Stimulated activated naive CD8-positive, alpha-beta T cell treated with anti-CD3 and anti-CD28 coated beads, Interleukin-15, amount 100 ng/mL, for 72 hours (primary cell): ENCODE measurements at regions not wholly inside any gene's neighbourhood (a gene's known extent, or its start where the extent isn't known, plus 50 kb on each side); places are given as distances from the start of the nearest gene placed in this dataset.

Experiments
- ATAC-seq: fragments of 150-1000 bp; cut with Tn5 transposase; 2 replicates; pipeline ENCODE4 v1.10.0; 2021; ENCODE audit warnings: mild to moderate bottlenecking, moderate library complexity
- DNase-seq, 2 donors: peaks; one replicate each; pipeline ENCODE4 v3.0.0; 2021 to 2022
- H3K27ac Mint-ChIP-seq, 2 donors: one replicate each; pipeline ENCODE4 v1.8.0; 2022; ENCODE audit warnings: mild to moderate bottlenecking in 2 of 2, mixed read lengths in 2 of 2, moderate library complexity in 2 of 2
- H3K27me3 Mint-ChIP-seq: one replicate; pipeline ENCODE4 v1.8.0; 2022; ENCODE audit warnings: mixed read lengths
- H3K4me1 Mint-ChIP-seq: one replicate; pipeline ENCODE4 v1.8.0; 2022; ENCODE audit warnings: mild to moderate bottlenecking, mixed read lengths
- H3K4me3 Mint-ChIP-seq, 2 donors: one replicate each; pipeline ENCODE4 v1.8.0; 2022; ENCODE audit warnings: mild to moderate bottlenecking in 2 of 2, mixed read lengths in 2 of 2, moderate library complexity in 1 of 2
- H3K9me3 Mint-ChIP-seq, 2 donors: one replicate each; pipeline ENCODE4 v1.8.0; 2022; ENCODE audit warnings: mixed read lengths in 2 of 2

DNA sequence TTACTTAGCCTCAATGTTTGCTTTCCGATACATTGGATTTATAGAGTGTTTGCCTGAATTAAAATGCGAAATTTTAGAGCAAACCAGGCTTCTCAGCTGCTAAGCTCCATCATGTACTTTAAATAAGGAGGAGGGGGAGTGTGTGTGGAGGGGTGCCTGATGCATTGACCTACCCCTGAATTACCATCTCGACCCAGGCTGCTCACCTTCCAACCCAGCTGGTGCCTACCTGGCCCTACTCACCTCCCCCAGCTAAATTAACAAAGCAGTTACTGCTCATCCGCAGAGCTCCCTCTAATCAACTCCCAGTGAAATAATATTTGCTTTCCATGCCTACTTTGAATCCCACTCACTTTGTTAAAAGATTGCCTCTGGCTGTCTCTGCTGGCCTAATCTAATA is 544.5 kb downstream of the MAFB start:
- Mint-ChIP-seq H3K4me1 (no peaks in the 10 kb centered on the region), H3K9me3 (no peaks in the 10 kb centered on the region), H3K27me3 (peaks cover 23% of the 10 kb centered on the region), H3K27ac (no peak overlapping the region), H3K4me3 (no peak overlapping the region)
- ATAC-seq (no peak), DNase-seq (no peak)

DNA sequence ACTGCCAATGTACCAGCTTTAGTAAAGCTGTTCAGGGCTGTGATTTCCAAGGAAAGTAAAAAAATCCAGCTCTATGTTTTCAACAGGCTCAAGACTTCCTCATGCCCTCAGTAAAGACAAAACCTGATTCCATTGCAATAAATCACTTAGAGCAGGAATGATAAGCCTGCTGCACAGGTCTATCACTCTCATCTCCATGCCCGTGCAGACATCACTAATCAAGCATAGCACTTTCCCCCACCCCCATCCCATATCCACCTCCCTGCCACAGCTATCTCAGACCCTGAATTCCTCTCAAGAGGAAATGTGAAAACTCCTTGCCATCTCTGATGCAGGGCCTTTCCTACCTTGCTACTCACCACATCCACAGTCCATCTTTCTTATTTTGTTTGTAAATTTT is 554.9 kb downstream of the MAFB start:
- Mint-ChIP-seq H3K9me3 (peaks cover 0 to 4% of the 10 kb centered on the region in 2 donors), H3K27me3 (peaks cover 8% of the 10 kb centered on the region), H3K4me1 (no peaks in the 10 kb centered on the region), H3K4me3 (no peak overlapping the region), H3K27ac (no peak overlapping the region)
- DNase-seq (no peak), ATAC-seq (no peak)

DNA sequence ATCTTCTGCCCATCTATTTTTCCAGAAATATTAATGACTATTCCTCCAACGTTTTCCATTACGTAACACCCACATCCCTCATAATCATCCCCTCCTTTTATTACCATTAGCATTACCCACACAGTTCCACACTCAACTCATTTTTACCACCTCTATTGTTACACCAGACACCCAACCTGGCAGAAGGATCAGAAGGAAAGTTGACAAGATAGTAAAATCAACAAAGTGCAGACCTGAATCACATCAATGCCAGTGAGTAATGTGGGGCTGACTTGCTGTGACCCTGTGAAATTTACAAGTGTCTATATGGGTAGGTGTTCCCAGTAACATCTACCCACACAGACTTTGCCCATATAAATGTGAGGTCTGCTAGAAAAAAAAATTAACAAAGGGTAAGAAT is 568.2 kb downstream of the MAFB start:
- Mint-ChIP-seq H3K4me1 (no peaks in the 10 kb centered on the region), H3K9me3 (no peaks in the 10 kb centered on the region), H3K4me3 (no peak overlapping the region), H3K27me3 (no peaks in the 10 kb centered on the region), H3K27ac (no peak overlapping the region)
- DNase-seq (no peak), ATAC-seq (no peak)

DNA sequence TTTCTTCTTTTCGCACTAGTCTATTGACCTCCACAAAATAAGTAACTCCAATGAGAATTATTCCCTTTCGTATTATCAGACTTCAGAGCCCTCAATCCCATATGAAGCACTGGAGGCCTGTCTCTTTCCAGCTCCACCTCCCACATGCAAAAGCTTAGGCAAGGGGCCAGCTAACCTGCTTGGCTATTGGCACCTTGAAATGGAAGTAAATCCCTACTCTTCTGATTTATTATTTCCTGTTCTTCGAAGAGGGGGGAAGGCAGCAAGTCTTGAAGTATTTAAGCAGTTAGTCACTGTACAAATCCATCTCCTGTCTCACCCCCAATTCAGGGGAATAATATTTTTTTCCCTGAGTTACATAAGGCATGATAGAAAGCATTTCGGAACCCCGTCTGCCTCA is 577.8 kb downstream of the MAFB start:
- Mint-ChIP-seq H3K27me3 (no peaks in the 10 kb centered on the region), H3K9me3 (no peaks in the 10 kb centered on the region), H3K4me3 (no peak overlapping the region), H3K4me1 (no peaks in the 10 kb centered on the region), H3K27ac (no peak overlapping the region)
- ATAC-seq (no peak), DNase-seq (no peak)

DNA sequence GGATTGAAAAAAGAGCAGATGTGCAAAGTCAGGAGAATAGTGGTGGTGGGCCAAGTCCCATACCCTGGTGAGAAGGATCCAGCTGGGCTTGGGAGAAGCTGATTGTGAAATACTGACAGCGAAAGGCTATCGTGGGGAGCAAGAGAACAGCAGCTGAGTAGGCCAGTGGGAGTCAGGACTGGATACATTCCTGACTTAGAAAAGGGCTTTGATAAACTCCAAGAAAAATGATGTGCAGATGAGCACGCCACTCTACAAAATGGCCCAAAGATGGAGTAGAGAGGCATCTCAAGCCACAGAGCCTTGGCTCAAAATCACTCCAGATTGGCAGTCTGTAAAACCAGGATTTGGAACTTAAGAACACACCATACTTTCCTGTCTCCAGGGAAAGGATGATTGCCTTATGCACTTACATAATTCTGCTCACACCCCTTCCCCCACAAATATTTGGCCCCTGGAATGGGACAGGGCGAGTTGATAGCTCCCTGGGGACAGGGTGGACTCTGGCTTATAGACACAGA is 578.7 kb downstream of the MAFB start:
- H3K4me3 Mint-ChIP-seq: no peak overlapping the region
- H3K4me1 Mint-ChIP-seq: no peaks in the 10 kb centered on the region
- no peak for DNase-seq
- ATAC-seq: no peak
- H3K9me3 Mint-ChIP-seq: no peaks in the 10 kb centered on the region
- no peak overlapping the region for H3K27ac Mint-ChIP-seq
- no peaks in the 10 kb centered on the region for H3K27me3 Mint-ChIP-seq

DNA sequence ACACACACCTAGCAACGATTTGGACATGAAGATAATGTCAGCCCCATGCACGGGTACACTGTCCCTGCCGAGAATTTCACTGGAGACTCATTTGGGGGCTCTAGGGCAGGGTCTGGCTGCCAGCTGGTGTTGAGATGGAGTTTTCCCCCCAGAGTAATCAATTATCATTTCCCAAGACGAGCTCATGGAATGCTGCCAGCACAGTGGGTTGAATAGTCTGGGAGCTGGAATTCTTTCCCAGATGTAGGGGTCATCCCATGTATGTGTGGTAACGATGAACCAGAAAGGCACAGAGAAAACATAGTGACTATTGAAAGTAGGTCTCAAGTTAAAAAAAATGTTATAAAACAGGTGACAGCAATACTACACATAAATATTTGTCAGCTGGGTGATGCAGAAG is 579.9 kb downstream of the MAFB start:
- DNase-seq: no peak
- H3K27me3 Mint-ChIP-seq: no peaks in the 10 kb centered on the region
- no peak overlapping the region for H3K27ac Mint-ChIP-seq
- no peak overlapping the region for H3K4me3 Mint-ChIP-seq
- no peaks in the 10 kb centered on the region for H3K4me1 Mint-ChIP-seq
- no peaks in the 10 kb centered on the region for H3K9me3 Mint-ChIP-seq
- ATAC-seq: no peak

DNA sequence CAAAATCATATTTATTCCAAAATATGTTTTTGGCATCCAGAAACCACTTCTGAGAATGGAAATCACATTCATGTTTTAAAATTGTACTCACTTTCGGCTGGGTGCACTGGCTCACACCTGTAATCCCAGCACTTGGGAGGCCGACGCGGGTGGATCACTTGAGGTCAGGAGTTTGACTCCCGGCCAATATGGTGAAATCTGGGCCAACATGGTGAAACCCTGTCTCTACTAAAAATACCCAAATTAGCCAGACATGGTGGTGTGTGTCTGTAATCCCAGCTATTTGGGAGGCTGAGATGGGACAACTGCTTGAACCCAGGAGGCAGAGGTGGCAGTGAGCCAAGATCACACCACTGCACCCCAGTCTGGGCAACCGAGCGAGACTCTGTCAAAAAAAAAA is 580.7 kb downstream of the MAFB start:
- no peak overlapping the region for H3K27ac Mint-ChIP-seq
- no peaks in the 10 kb centered on the region for H3K9me3 Mint-ChIP-seq
- DNase-seq (no peak), ATAC-seq (no peak)
- no peak overlapping the region for H3K4me3 Mint-ChIP-seq
- no peaks in the 10 kb centered on the region for H3K4me1 Mint-ChIP-seq
- H3K27me3 Mint-ChIP-seq: peaks cover 3% of the 10 kb centered on the region

DNA sequence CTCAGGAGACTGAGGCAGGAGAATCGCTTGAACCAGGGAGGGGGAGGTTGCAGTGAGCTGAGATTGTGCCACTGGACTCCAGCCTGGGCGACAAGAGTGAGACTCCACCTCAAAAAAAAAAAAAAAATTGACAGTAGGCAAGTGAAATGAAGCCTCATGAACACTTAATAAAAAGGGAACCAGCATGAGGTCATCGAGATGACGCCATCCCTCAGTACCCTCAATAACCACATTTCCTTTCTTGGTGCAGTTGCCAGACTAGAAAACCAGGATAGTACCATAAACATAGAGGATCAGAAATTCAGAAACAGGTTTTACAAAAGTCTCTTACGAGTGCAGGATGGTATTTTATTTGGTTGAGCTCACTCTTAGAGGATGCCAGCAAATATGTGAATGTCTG is 584.1 kb downstream of the MAFB start:
- Mint-ChIP-seq H3K27ac (no peak overlapping the region), H3K27me3 (peaks cover 14% of the 10 kb centered on the region), H3K9me3 (no peaks in the 10 kb centered on the region), H3K4me3 (no peak overlapping the region), H3K4me1 (no peaks in the 10 kb centered on the region)
- DNase-seq: no peak
- ATAC-seq: no peak

DNA sequence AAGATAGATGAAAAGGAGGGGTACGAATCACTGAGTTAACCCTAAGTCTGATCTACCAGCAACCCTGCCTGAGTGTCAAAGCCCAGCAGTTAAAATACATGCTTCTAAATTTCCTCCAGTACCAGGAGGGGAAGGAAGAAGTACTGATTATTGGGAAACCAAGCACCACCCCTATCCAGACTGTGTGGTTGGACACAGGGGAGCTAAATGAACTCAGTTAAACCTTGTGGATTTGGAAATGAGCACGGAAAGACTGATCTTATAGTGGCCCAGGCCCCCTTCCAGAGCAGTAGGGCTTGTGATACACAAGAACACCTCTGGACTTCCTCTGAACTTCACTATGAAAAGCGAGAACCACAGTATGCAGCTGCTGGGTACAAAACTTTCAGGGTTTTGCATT is 585.6 kb downstream of the MAFB start:
- H3K4me3 Mint-ChIP-seq: no peak overlapping the region
- H3K9me3 Mint-ChIP-seq: no peaks in the 10 kb centered on the region
- H3K27ac Mint-ChIP-seq: no peak overlapping the region

DNA sequence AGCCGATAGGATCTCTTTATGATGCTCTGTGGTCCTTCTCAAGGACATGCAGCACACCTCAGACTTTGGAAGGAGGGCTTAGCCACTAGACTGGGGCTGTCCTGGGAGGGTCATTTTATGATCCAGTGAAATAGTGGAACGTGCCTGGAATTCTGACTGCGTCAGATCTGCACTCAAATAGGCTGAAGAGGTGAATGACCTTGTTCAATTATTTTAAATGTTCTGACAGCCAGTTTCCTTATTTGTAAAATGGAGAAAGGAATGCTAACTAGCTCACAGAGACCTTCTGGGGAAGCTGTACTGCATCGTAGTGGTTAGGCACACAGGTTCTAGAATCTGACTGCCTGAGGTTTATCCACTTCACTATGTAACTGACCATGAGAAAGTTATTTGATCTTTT is 587.5 kb downstream of the MAFB start:
- Mint-ChIP-seq H3K27ac (no peak overlapping the region), H3K4me3 (no peak overlapping the region), H3K4me1 (no peaks in the 10 kb centered on the region), H3K9me3 (no peaks in the 10 kb centered on the region), H3K27me3 (peaks cover 14% of the 10 kb centered on the region)
- no peak for DNase-seq
- ATAC-seq: no peak

More for the DNA sequence above, 585.6 kb downstream of the MAFB start:
- DNase-seq: no peak
- Mint-ChIP-seq H3K4me1 (no peaks in the 10 kb centered on the region), H3K27me3 (peaks cover 14% of the 10 kb centered on the region)
- ATAC-seq: no peak

DNA sequence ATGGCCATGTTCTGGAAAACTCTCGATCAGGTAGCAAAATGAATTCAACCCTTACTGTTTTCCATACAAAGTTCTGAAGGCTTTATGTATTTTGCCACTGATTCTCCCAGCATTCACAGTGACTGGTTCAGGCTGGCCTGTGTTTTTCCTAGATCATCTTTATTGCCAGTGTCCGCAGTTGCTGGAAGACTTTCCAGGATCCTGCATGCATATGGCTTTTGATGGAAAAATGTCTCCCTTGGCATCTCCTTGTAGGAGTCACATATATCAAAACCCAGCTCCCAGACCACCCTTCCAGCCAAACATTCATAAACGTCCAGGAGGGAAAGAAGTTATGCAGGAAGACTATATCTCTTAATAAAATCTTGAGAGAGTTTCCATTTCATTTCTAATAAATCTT is 588.8 kb downstream of the MAFB start:
- ATAC-seq: no peak
- no peaks in the 10 kb centered on the region for H3K4me1 Mint-ChIP-seq
- no peak for DNase-seq
- no peaks in the 10 kb centered on the region for H3K9me3 Mint-ChIP-seq
- H3K27me3 Mint-ChIP-seq: peaks cover 14% of the 10 kb centered on the region
- no peak overlapping the region for H3K4me3 Mint-ChIP-seq
- no peak overlapping the region for H3K27ac Mint-ChIP-seq

DNA sequence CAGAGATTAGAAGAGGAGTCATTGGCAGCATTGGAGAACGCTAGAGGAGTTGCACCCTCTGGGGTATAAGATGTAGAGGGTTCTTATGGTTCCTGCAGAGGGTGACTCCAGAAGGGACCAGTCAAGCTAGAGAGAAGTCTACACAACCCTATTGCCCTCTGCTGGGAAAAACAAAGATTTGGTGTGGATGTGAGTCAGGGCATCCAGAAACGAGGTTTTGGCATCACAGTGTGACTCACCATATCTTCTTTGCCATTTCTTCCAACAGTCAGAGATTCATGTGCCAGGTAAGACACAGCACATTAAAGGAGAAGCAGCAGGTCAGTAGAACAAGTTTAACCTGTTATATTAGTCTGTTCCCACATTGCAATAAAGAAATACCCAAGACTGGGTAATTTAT is 598.8 kb downstream of the MAFB start:
- no peaks in the 10 kb centered on the region for H3K4me1 Mint-ChIP-seq
- no peaks in the 10 kb centered on the region for H3K27me3 Mint-ChIP-seq
- no peak overlapping the region for H3K4me3 Mint-ChIP-seq
- no peak for ATAC-seq
- H3K9me3 Mint-ChIP-seq: peaks cover 12 to 24% of the 10 kb centered on the region in 2 donors
- no peak for DNase-seq
- no peak overlapping the region for H3K27ac Mint-ChIP-seq

DNA sequence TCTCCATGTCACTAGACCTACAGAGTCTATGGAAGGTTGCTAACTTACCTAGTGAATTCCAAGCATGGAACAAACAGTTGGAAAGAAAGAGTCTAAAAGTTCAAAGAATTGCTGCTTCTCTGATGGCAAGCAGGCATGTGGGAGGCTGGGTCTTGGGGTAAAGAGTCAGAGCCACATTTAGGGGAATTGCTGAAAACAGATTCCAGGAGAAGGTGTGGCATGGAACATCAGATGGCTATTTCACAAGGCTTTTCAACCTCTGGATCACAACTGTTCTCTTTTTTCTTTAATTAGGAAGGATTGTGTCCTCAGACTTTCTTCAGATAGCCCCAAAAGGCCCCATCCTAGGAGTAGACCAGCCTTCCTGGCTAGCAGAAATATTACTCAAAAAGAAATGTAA is 601.5 kb downstream of the MAFB start:
- no peak overlapping the region for H3K4me3 Mint-ChIP-seq
- H3K27ac Mint-ChIP-seq: no peak overlapping the region
- no peaks in the 10 kb centered on the region for H3K4me1 Mint-ChIP-seq
- no peaks in the 10 kb centered on the region for H3K27me3 Mint-ChIP-seq
- DNase-seq (no peak), ATAC-seq (no peak)
- H3K9me3 Mint-ChIP-seq: peaks cover 17% of the 10 kb centered on the region in 2 donors

DNA sequence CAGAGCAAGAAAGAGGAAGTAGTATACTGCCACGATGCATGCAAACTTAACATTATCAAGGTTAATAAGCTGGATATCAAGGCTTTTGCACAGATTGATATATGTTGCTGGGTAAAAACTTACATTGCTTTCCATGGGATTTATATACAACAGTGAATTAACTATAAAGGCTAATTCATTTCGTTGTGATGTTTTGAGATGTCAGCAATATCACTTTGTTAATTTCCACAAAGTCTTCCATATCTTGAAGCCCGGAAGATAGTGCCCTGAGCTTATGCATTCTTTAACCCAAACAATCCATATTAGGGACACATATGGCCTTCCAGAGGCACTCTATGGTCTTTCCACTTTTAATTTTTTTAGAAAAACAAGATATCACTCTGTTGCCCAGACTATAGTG is 603.5 kb downstream of the MAFB start:
- no peak overlapping the region for H3K4me3 Mint-ChIP-seq
- H3K4me1 Mint-ChIP-seq: no peaks in the 10 kb centered on the region
- DNase-seq (no peak), ATAC-seq (no peak)
- no peaks in the 10 kb centered on the region for H3K27me3 Mint-ChIP-seq
- H3K27ac Mint-ChIP-seq: no peak overlapping the region
- peaks cover 1 to 4% of the 10 kb centered on the region in 2 donors for H3K9me3 Mint-ChIP-seq

DNA sequence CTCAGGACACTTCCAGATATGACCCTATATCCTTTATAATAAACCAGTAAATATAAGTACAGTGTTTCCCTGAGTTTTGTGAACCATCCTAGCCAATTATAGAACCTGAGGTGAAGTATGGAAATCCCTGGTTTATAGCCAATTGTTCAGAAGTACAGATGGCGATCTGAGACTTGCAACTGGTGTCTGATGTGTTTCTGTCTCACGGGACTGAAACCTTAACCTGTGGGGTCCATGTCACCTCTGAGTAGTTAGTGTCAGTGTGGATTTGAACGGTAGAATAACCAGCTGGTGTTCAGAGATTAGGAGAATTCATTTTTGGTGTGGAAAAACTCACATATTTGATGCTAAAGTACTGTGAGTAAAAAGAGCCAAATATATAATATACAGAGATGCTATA is 606.6 kb downstream of the MAFB start:
- no peak for ATAC-seq
- Mint-ChIP-seq H3K4me3 (no peak overlapping the region), H3K4me1 (no peaks in the 10 kb centered on the region), H3K9me3 (peaks cover 0 to 4% of the 10 kb centered on the region in 2 donors), H3K27ac (no peak overlapping the region), H3K27me3 (no peaks in the 10 kb centered on the region)
- no peak for DNase-seq

DNA sequence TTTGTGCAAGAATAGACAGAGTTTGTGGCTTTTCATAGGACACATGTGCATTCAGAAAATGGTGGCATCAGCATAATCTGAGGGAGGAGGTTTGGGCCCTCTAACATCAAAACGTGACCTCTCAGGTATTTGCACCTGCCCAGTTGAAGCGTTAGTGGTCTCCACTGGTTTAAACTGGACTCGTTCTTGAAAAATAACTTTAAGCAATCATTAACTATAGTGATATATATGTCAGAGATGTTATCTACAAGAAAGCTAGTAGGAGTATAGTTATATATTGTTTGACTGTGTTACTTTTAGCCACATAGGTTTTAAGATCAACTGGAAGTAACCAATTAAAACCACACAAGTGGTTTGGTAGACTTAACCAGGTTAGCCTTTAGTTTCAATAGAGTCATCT is 607.4 kb downstream of the MAFB start:
- H3K9me3 Mint-ChIP-seq: peaks cover 0 to 4% of the 10 kb centered on the region in 2 donors
- no peaks in the 10 kb centered on the region for H3K27me3 Mint-ChIP-seq
- H3K27ac Mint-ChIP-seq: no peak overlapping the region
- no peak for DNase-seq
- H3K4me3 Mint-ChIP-seq: no peak overlapping the region
- H3K4me1 Mint-ChIP-seq: no peaks in the 10 kb centered on the region
- ATAC-seq: no peak

DNA sequence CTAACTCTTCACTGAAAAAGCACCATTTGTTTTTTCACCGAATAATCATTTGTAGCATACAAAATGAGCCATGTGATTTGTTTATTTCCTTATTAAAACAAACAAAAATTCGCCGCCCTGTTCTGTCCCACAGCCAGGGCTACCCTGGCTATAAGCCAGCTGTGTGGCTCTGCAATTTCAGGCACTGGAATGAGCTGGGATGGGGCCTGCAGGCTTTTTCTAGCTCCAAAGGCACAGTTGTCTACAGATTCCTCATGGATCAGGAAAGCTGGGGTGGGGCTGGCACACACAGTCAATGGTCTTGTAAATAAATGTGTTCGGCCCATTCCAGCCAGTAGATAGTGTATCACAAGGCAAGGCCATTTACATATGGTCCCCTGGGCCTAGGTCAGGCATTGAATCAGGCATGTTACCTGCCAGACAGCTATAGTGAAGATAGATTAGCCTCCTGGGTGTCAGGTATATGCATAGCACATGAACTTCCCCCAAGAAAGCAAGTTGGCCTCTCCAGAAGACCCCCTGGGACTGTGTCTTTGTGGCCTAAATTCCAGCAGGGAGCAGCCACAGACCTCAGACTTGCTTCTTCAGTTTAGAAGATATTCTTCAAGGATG is 608.9 kb downstream of the MAFB start:
- no peak for ATAC-seq
- no peak overlapping the region for H3K4me3 Mint-ChIP-seq
- no peak for DNase-seq

More for the DNA sequence above, 608.9 kb downstream of the MAFB start:
- Mint-ChIP-seq H3K9me3 (peaks cover 0 to 4% of the 10 kb centered on the region in 2 donors), H3K4me1 (no peaks in the 10 kb centered on the region), H3K27ac (no peak overlapping the region), H3K27me3 (no peaks in the 10 kb centered on the region)
